ENCODE measurements at regions not wholly inside any gene's neighbourhood (a gene's known extent, or its start where the extent isn't known, plus 50 kb on each side); places are given as distances from the start of the nearest gene placed in this dataset.

DNA sequence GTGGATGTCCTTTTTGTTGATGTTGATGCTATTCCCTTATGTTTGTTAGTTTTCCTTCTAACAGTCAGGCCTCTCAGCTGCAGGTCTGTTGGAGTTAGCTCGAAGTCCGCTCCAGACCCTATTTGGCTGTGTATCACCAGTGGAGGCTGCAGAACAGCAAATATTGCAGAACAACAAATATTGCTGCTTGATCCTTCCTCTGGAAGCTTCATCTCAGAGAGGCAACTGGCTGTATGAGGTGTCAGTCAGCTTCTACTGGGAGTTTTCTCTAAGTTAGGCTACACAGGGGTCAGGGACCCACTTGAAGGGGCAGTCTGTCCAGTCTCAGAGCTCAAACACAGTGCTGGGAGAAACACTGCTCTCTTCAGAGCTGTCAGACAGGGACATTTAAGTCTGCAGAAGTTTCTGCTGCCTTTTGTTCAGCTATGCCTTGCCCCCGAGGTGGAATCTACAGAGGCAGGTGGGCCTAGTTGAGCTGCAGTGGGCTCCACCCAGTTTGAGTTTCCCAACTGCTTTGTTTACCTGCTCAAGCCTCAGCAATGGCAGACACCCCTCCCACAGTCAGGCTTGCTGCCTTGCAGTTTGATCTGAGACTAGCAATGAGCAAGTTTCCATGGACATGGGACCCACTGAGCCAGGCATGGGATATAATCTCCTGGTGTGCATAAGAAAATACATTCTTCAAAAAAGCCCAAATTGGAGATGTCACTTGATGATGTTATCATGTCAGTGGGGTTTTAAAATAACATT, 99.5 kb downstream of the KDM5D start:
- no peaks in the 10 kb centered on the region for H3K36me3 ChIP-seq
- intact Hi-C loops (cut with DNase I; ENCODE audit: low total_unique reads), result no loop called here
- DNase-seq (ENCODE audit: low spot score in 2 of 2), result no peak
- H3K9me3 ChIP-seq, result no peaks in the 10 kb centered on the region
- H3K4me3 ChIP-seq, result no peak overlapping the region
- no peaks in the 10 kb centered on the region for H3K4me1 ChIP-seq
- H3K27ac ChIP-seq, result no peak overlapping the region
- no peak for TF ChIP-seq POLR2AphosphoS5 (IDR thresholded peaks at IDR 0.05)
- TF ChIP-seq, protein P1, sequence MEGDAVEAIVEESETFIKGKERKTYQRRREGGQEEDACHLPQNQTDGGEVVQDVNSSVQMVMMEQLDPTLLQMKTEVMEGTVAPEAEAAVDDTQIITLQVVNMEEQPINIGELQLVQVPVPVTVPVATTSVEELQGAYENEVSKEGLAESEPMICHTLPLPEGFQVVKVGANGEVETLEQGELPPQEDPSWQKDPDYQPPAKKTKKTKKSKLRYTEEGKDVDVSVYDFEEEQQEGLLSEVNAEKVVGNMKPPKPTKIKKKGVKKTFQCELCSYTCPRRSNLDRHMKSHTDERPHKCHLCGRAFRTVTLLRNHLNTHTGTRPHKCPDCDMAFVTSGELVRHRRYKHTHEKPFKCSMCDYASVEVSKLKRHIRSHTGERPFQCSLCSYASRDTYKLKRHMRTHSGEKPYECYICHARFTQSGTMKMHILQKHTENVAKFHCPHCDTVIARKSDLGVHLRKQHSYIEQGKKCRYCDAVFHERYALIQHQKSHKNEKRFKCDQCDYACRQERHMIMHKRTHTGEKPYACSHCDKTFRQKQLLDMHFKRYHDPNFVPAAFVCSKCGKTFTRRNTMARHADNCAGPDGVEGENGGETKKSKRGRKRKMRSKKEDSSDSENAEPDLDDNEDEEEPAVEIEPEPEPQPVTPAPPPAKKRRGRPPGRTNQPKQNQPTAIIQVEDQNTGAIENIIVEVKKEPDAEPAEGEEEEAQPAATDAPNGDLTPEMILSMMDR (IDR thresholded peaks at IDR 0.05), result no peak
- TF ChIP-seq POLR2A (IDR thresholded peaks at IDR 0.05), result no peak
- no peaks in the 10 kb centered on the region for H3K27me3 ChIP-seq

DNA sequence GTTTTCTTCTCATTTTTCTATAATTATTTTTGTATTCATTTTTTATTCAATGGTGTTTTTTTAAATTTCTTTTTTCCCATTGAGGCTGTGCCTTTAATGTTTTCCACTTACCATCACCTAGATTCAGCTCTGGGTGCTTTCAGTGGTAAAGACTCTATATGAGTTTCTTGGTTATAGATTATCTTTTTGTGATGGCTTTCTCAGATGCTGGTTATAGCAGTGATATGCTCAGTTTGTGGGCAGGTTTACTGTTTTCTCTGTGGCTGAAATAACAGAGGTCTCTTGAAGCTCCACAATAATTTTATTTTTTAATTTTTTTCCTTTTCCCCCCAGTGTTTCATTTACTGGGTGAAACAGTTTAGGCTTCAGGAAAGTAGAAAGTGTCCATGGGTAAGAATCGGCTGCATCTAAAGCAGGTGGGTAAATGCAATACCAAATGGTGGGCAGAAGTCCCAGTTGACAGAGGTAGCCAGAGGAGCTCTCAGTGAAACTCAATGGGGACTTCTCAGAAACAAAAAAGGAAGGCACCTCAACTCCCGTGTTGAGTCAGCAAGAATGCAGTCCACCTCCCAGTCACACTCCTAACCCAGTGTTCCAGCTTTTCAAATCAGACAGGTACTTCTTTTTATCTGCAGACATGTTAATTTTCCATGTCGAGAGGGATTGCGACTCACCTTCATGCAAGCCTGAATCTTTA, 106.7 kb downstream of the KDM5D start:
- H3K9me3 ChIP-seq, result no peaks in the 10 kb centered on the region
- no peaks in the 10 kb centered on the region for H3K27me3 ChIP-seq
- no peak overlapping the region for H3K27ac ChIP-seq
- intact Hi-C loops (cut with DNase I; ENCODE audit: low total_unique reads), result no loop called here
- TF ChIP-seq, protein P1 (IDR thresholded peaks at IDR 0.05), result no peak
- TF ChIP-seq POLR2AphosphoS5 (IDR thresholded peaks at IDR 0.05), result no peak
- TF ChIP-seq POLR2A (IDR thresholded peaks at IDR 0.05), result no peak
- no peak for DNase-seq (ENCODE audit: low spot score in 2 of 2)
- no peaks in the 10 kb centered on the region for H3K36me3 ChIP-seq
- H3K4me3 ChIP-seq, result no peak overlapping the region
- no peaks in the 10 kb centered on the region for H3K4me1 ChIP-seq

DNA sequence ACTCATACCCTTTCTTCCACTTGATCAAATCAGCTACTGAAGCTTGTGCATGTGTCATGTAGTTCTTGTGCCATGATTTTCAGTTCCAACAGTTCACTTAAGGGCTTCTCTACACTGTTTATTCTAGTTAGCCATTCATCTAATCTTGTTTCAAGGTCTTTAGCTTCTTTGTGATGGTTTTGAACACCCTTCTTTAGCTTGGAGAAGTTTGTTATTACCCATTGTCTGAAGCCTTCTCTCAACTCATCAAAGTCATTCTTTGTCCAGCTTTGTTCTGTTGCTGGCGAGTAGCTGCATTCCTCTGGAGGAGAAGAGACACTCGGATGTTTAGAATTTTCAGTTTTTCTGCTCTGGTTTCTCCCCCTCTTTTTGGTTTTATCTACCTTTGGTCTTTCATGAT, 115.6 kb downstream of the KDM5D start:
- intact Hi-C loops (cut with DNase I; ENCODE audit: low total_unique reads), result no loop called here
- no peak for DNase-seq (ENCODE audit: low spot score in 2 of 2)
- no peaks in the 10 kb centered on the region for H3K27me3 ChIP-seq

DNA sequence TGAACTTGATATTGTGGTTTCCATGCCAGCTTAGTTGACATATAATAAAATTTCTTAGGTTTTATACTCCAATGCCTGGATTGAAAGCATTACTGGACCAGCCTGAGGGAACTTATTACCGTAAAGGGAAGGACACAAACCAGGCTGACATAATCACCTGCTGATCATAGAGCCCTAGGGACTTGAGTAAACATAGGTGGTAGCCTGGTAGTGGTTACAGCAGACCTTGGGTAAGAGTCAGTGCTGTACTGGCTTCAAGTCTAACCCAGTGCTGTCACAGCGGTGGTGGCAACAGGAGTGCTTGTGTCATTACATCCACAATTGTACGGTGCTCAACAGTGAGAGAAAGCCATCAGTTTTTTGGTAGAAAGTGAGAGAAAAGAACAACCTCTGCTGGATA, 122.1 kb downstream of the KDM5D start:
- H3K36me3 ChIP-seq, result no peaks in the 10 kb centered on the region

More for the DNA sequence above, 115.6 kb downstream of the KDM5D start:
- Histone ChIP-seq H3K4me1 (no peaks in the 10 kb centered on the region), H3K9me3 (no peaks in the 10 kb centered on the region), H3K36me3 (no peaks in the 10 kb centered on the region), H3K4me3 (no peak overlapping the region), H3K27ac (no peak overlapping the region)
- TF ChIP-seq POLR2AphosphoS5 (IDR thresholded peaks at IDR 0.05), result no peak
- TF ChIP-seq POLR2A (IDR thresholded peaks at IDR 0.05), result no peak
- TF ChIP-seq, protein P1 (IDR thresholded peaks at IDR 0.05), result no peak

More for the DNA sequence above, 122.1 kb downstream of the KDM5D start:
- H3K4me3 ChIP-seq, result no peak overlapping the region
- no peak for DNase-seq (ENCODE audit: low spot score in 2 of 2)
- H3K27ac ChIP-seq, result no peak overlapping the region
- H3K4me1 ChIP-seq, result no peaks in the 10 kb centered on the region
- intact Hi-C loops (cut with DNase I; ENCODE audit: low total_unique reads), result no loop called here
- no peaks in the 10 kb centered on the region for H3K27me3 ChIP-seq
- no peaks in the 10 kb centered on the region for H3K9me3 ChIP-seq
- TF ChIP-seq, protein P1 (IDR thresholded peaks at IDR 0.05), result no peak
- no peak for TF ChIP-seq POLR2A (IDR thresholded peaks at IDR 0.05)
- TF ChIP-seq POLR2AphosphoS5 (IDR thresholded peaks at IDR 0.05), result no peak
